A549 (cell line): ENCODE measurements at regions not wholly inside any gene's neighbourhood (a gene's known extent, or its start where the extent isn't known, plus 50 kb on each side); places are given as distances from the start of the nearest gene placed in this dataset.

Source experiments
- ATAC-seq, 2 experiments: fragments of 200-7000 bp in 1 of 2; fragments of >200 bp in 1 of 2; cut with Nextera tagmentation in 1 of 2; cut with Tn5 transposase in 1 of 2; 3 replicates each; pipeline versions ENCODE4 v1.8.0 to v1.9.1; 2018 to 2020; ENCODE audit warnings: mild to moderate bottlenecking in 1 of 2, moderate library complexity in 1 of 2
- CTCF ChIA-PET: fragments of 300-600 bp; sonication (Branson Sonifier 250); formaldehyde crosslinking; extraction: SDS; loops from one replicate; lab custom pipeline; 2021; ENCODE audit warnings: antibody characterized with exemption, inconsistent platforms; lab: Yijun Ruan, JAX
- POLR2A ChIA-PET: fragments of 350-600 bp; formaldehyde crosslinking; extraction: SDS; loops from one replicate; lab custom pipeline; 2021; ENCODE audit warnings: antibody characterized with exemption, inconsistent platforms; lab: Yijun Ruan, JAX
- DNase-seq, 2 experiments: peaks; one replicate each; pipeline versions ENCODE4 v3.0.0 to v3.0.0-alpha.2; 2011 to 2016; ENCODE audit warnings: low read depth in 1 of 2, low spot score in 1 of 2
- FAIRE-seq: peaks from 2 replicates; lab custom pipeline; 2011; peaks lifted over from hg19 to GRCh38; lab: Jason Lieb, UNC
- H3K27ac ChIP-seq, 2 experiments: fragments of >200 bp; sonication (Bioruptor Twin); formaldehyde crosslinking; 3 replicates each; pipeline ENCODE4 v1.5.1; 2016 to 2017
- H3K4me1 ChIP-seq: fragments of >200 bp; sonication (Bioruptor Twin); formaldehyde crosslinking; 3 replicates; pipeline ENCODE4 v1.6.1; 2016
- H3K4me2 ChIP-seq: fragments of >200 bp; sonication (Bioruptor Twin); formaldehyde crosslinking; 3 replicates; pipeline ENCODE4 v1.6.1; 2016
- H3K4me3 ChIP-seq: fragments of >200 bp; sonication (Bioruptor Twin); formaldehyde crosslinking; 3 replicates; pipeline ENCODE4 v1.5.1; 2016
- H3K9me3 ChIP-seq: fragments of >200 bp; sonication (Bioruptor Twin); formaldehyde crosslinking; 3 replicates; pipeline ENCODE4 v1.6.1; 2016
- BHLHE40 ChIP-seq: IDR thresholded peaks from 2 replicates; pipeline ENCODE4 v1.6.1; 2012; ENCODE audit warnings: low read depth, low read length, inconsistent platforms
- CEBPB ChIP-seq, 2 experiments: fragments of >200 bp in 1 of 2; sonication (Bioruptor Twin) in 1 of 2; formaldehyde crosslinking in 1 of 2; IDR thresholded peaks; 2 replicates each; pipeline ENCODE4 v1.6.1; 2012 to 2016
- CHD4 ChIP-seq: fragments of 200-600 bp; sonication (generic); IDR thresholded peaks from 2 replicates; pipeline ENCODE4 v1.6.1; 2016; ENCODE audit warnings: antibody characterized with exemption, mild to moderate bottlenecking, borderline replicate concordance
- EHF ChIP-seq: fragments of 250-450 bp; sonication (Bioruptor Pico); IDR thresholded peaks from 2 replicates; pipeline ENCODE4 v1.5.0; 2020; ENCODE audit warnings: mild to moderate bottlenecking
- ESRRA ChIP-seq: fragments of 150-350 bp; IDR thresholded peaks from 2 replicates; pipeline ENCODE4 v1.6.1; 2014; ENCODE audit warnings: mild to moderate bottlenecking, low read length, borderline replicate concordance
- FOXS1 ChIP-seq: fragments of 250-450 bp; sonication (Bioruptor Pico); IDR thresholded peaks from 2 replicates; pipeline ENCODE4 v1.5.0; 2020; ENCODE audit warnings: mild to moderate bottlenecking, moderate library complexity
- JUN ChIP-seq, 2 experiments: fragments of >200 bp; sonication (Bioruptor Twin); formaldehyde crosslinking; IDR thresholded peaks; 2 replicates in 1 of 2; 3 replicates in 1 of 2; pipeline ENCODE4 v1.6.1; 2016 to 2017
- JUNB ChIP-seq: fragments of >200 bp; sonication (Bioruptor Twin); formaldehyde crosslinking; IDR thresholded peaks from 2 replicates; pipeline ENCODE4 v1.6.1; 2016
- RARB ChIP-seq: fragments of 250-450 bp; sonication (Bioruptor Pico); IDR thresholded peaks from 2 replicates; pipeline ENCODE4 v1.8.0; 2021; ENCODE audit warnings: mild to moderate bottlenecking, moderate library complexity
- RFX5 ChIP-seq: fragments of 450-650 bp; IDR thresholded peaks from 2 replicates; pipeline ENCODE4 v1.7.1; 2014; ENCODE audit warnings: antibody characterized with exemption, mild to moderate bottlenecking, moderate library complexity
- SMC3 ChIP-seq: fragments of >200 bp; sonication (Bioruptor Twin); formaldehyde crosslinking; IDR thresholded peaks from 3 replicates; pipeline ENCODE4 v1.6.1; 2018; ENCODE audit warnings: inconsistent platforms
- SREBF2 ChIP-seq: fragments of 450-650 bp; IDR thresholded peaks from 2 replicates; pipeline ENCODE4 v1.6.1; 2014; ENCODE audit warnings: mild to moderate bottlenecking, moderate library complexity
- ZFP36 ChIP-seq: fragments of 450-650 bp; IDR thresholded peaks from 2 replicates; pipeline ENCODE4 v1.6.1; 2014; ENCODE audit warnings: borderline replicate concordance; ENCODE audit not compliant: partially characterized antibody
- ZNF302 ChIP-seq: fragments of 250-450 bp; sonication (Bioruptor Pico); IDR thresholded peaks from 2 replicates; pipeline ENCODE4 v1.9.0; 2021; ENCODE audit warnings: inconsistent platforms, mild to moderate bottlenecking, moderate library complexity
- WGBS: methylation state at CpG from one replicate; pipeline ENCODE4 v1.1.6; 2017; ENCODE audit errors: missing lambda C conversion rate; 5-methylcytosine and 5-hydroxymethylcytosine counted together
- TF ChIP-seq, protein P1 (sequence below): fragments of 250-450 bp; sonication (Bioruptor Pico); IDR thresholded peaks from 2 replicates; pipeline ENCODE4 v1.5.0; 2020; ENCODE audit warnings: low read depth, mild to moderate bottlenecking, moderate library complexity
- TF ChIP-seq, protein P2 (sequence below): fragments of 250-450 bp; sonication (Bioruptor Pico); IDR thresholded peaks from 2 replicates; pipeline ENCODE4 v1.5.0; 2021; ENCODE audit warnings: mild to moderate bottlenecking, moderate library complexity, borderline replicate concordance
- TF ChIP-seq, protein P3 (sequence below): fragments of >200 bp; sonication (Bioruptor Twin); formaldehyde crosslinking; IDR thresholded peaks from 3 replicates; pipeline ENCODE4 v1.6.1; 2016

DNA sequence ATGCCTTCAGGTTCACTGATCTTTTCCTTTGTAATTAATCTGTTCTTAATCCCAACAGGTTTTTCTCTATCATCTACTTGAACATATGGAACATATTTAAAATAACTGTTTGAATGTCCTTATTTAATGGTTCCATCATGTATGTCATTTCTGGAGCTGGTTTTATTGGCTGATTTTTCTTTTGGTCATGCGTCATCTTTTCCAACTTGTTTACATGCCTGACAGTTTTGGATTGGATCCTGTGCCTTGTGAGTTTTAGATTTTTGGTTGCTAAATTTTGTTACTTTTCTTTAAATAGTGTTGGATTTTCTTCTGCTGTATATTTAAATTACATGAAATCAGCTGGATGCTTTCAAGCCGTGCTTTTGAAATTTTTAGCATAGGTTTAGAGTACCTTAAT lies 237.3 kb upstream of the DAAM1 start:
- POLR2A ChIA-PET: no interaction called here
- no peak overlapping the region for H3K27ac ChIP-seq
- FAIRE-seq: no peak
- 50% methylated on average over 2 of the region's 2 CpGs for WGBS
- TF ChIP-seq JUNB (no peak), ZFP36 (no peak), RFX5 (no peak), CHD4 (no peak), SREBF2 (no peak)
- TF ChIP-seq, protein P1, sequence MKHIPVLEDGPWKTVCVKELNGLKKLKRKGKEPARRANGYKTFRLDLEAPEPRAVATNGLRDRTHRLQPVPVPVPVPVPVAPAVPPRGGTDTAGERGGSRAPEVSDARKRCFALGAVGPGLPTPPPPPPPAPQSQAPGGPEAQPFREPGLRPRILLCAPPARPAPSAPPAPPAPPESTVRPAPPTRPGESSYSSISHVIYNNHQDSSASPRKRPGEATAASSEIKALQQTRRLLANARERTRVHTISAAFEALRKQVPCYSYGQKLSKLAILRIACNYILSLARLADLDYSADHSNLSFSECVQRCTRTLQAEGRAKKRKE (CRISPR knock-in tag): no peak
- TF ChIP-seq, protein P2, sequence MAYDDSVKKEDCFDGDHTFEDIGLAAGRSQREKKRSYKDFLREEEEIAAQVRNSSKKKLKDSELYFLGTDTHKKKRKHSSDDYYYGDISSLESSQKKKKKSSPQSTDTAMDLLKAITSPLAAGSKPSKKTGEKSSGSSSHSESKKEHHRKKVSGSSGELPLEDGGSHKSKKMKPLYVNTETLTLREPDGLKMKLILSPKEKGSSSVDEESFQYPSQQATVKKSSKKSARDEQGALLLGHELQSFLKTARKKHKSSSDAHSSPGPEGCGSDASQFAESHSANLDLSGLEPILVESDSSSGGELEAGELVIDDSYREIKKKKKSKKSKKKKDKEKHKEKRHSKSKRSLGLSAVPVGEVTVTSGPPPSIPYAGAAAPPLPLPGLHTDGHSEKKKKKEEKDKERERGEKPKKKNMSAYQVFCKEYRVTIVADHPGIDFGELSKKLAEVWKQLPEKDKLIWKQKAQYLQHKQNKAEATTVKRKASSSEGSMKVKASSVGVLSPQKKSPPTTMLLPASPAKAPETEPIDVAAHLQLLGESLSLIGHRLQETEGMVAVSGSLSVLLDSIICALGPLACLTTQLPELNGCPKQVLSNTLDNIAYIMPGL (CRISPR knock-in tag): no peak
- TF ChIP-seq, all 56 proteins: peak for 0
- no peaks in the 10 kb centered on the region for H3K4me1 ChIP-seq
- ATAC-seq (no peak), DNase-seq (no peak)
- H3K4me3 ChIP-seq: no peak overlapping the region
- CTCF ChIA-PET: interaction anchor here (1.3 kb wide), 1 partner anchor 17 kb away, joined by 3 read pairs; no protein-coding TSS in a partner anchor
- 0 out of 3 replicates have a peak, but pooled peaks cover 3% of the 10 kb centered on the region for H3K9me3 ChIP-seq
- no peak overlapping the region for H3K4me2 ChIP-seq

DNA sequence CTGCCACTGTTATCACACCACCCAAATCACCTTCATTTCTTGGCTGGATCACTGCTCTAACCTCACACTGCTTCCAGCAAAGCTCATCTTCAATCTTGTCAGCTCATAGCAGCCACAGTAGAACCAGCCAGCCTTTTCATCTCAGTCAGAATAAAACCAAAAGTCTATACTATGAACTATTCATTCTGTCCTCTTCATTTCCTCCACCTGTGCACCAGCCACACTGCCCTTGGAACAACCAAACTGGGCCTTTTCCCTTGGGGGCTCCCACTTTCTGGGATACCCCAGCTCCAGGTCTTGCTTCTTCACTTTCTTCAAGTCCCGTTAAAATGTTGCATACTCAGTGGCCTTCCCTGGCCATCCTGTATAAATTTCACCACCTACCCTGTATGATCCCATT lies 234.4 kb upstream of the DAAM1 start:
- 81% methylated on average over 1 of the region's 1 CpG for WGBS
- Histone ChIP-seq H3K4me2 (no peak overlapping the region), H3K27ac (no peak overlapping the region), H3K9me3 (0 out of 3 replicates have a peak, but pooled peaks cover 3% of the 10 kb centered on the region), H3K4me1 (no peaks in the 10 kb centered on the region), H3K4me3 (no peak overlapping the region)
- ChIA-PET POLR2A (no interaction called here), CTCF (interaction anchor here (1.3 kb wide), 1 partner anchor 66 kb away, joined by 5 read pairs; no protein-coding TSS in a partner anchor)
- FAIRE-seq (no peak), DNase-seq (no peak), ATAC-seq (no peak)
- TF ChIP-seq, protein P2 (CRISPR knock-in tag): no peak
- no peak for TF ChIP-seq SMC3
- no peak for TF ChIP-seq FOXS1 (CRISPR knock-in tag)
- no peak for TF ChIP-seq ESRRA
- TF ChIP-seq RARB: no peak
- TF ChIP-seq BHLHE40: no peak
- TF ChIP-seq, protein P3, sequence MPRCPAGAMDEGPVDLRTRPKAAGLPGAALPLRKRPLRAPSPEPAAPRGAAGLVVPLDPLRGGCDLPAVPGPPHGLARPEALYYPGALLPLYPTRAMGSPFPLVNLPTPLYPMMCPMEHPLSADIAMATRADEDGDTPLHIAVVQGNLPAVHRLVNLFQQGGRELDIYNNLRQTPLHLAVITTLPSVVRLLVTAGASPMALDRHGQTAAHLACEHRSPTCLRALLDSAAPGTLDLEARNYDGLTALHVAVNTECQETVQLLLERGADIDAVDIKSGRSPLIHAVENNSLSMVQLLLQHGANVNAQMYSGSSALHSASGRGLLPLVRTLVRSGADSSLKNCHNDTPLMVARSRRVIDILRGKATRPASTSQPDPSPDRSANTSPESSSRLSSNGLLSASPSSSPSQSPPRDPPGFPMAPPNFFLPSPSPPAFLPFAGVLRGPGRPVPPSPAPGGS: no peak
- no peak for TF ChIP-seq EHF
- TF ChIP-seq JUN (IDR thresholded peaks at IDR 0.05): no peak
- TF ChIP-seq ZFP36: no peak
- no peak for TF ChIP-seq CEBPB (IDR thresholded peaks at IDR 0.05)
- no peak for TF ChIP-seq ZNF302
